ENCODE measurements at regions not wholly inside any gene's neighbourhood (a gene's known extent, or its start where the extent isn't known, plus 50 kb on each side); places are given as distances from the start of the nearest gene placed in this dataset.

DNA sequence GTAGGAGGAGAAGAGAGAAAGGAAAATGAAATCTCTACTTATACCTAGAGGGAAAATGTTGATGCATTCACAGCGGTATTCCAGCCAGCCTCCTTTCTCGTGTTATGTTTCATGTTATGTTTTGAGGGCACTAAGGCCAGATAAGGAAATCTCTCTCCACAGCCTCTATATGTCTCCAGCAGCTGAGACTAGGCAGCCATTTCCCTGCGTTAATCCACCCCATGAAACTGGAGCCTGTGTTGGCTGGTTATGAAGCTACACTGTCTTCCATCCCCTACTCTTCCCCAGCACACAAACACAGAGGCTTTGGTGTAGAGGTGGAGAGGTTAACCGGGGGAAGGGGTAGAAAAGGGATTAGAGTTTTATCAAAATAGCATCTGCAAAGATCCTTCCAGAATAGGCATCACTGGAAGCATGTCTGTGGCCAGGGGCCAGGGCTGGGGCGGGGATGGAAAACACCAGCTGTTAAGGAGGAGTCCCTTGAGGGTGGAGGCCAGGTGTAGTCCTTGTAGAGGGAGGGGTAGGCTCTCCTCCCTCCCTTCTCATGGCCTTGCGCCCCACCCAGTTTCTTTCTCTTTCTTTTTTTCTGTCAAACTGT lies 100.9 kb upstream of the TNP1 start:
- TF ChIP-seq POLR2A (IDR thresholded peaks at IDR 0.05; ENCODE audit: low read length) (no peak), GATA1 (IDR thresholded peaks at IDR 0.05; ENCODE audit: low read depth, low read length) (no peak)
